ENCODE measurements at regions not wholly inside any gene's neighbourhood (a gene's known extent, or its start where the extent isn't known, plus 50 kb on each side); places are given as distances from the start of the nearest gene placed in this dataset.

DNA sequence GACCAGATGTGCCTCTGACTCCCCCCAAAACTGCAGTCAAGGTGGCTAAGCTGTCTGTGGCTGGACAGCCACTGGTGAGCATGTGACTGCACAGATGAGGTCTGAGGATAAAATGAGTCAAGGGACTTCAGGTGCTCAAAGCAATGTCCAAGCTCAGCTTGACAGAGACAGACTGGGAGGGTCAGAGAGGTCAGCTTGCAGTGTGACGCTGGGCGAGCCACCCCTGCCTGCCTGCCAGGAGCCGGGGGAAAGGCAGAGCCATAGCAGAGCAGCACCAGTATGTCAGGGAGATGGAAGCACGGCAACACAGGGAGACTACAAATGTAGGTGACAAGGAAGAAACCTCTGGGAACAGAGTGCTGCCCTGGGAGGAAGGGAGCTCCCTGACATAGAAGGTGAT is 399.4 kb downstream of the OCA2 start:
- Histone ChIP-seq H3K27ac (ENCODE audit: low read depth, low read length, poor library complexity, severe bottlenecking) (no peak overlapping the region), H3K4me1 (ENCODE audit: insufficient read depth, low read length, severe bottlenecking) (no peaks in the 10 kb centered on the region), H3K9ac (ENCODE audit: low read length) (no peak overlapping the region), H3F3A (ENCODE audit: insufficient read depth, low read length) (no peaks in the 10 kb centered on the region), H3K4me2 (ENCODE audit: low read length) (no peak overlapping the region), H3K4me3 (ENCODE audit: low read depth, low read length, poor library complexity, severe bottlenecking) (no peak overlapping the region), H3K36me3 (ENCODE audit: insufficient read depth, low read length) (no peaks in the 10 kb centered on the region), H4K20me1 (ENCODE audit: insufficient read depth, low read length) (no peaks in the 10 kb centered on the region), H3K9me3 (ENCODE audit: low read length) (no peaks in the 10 kb centered on the region), H2AFZ (ENCODE audit: low read length) (no peak overlapping the region), H3K27me3 (ENCODE audit: insufficient read depth, low read length) (no peaks in the 10 kb centered on the region), H3K79me2 (ENCODE audit: insufficient read depth, low read length) (no peaks in the 10 kb centered on the region), H3K9me2 (ENCODE audit: low read depth, low read length) (no peaks in the 10 kb centered on the region)
- TF ChIP-seq, protein P1, sequence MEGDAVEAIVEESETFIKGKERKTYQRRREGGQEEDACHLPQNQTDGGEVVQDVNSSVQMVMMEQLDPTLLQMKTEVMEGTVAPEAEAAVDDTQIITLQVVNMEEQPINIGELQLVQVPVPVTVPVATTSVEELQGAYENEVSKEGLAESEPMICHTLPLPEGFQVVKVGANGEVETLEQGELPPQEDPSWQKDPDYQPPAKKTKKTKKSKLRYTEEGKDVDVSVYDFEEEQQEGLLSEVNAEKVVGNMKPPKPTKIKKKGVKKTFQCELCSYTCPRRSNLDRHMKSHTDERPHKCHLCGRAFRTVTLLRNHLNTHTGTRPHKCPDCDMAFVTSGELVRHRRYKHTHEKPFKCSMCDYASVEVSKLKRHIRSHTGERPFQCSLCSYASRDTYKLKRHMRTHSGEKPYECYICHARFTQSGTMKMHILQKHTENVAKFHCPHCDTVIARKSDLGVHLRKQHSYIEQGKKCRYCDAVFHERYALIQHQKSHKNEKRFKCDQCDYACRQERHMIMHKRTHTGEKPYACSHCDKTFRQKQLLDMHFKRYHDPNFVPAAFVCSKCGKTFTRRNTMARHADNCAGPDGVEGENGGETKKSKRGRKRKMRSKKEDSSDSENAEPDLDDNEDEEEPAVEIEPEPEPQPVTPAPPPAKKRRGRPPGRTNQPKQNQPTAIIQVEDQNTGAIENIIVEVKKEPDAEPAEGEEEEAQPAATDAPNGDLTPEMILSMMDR (IDR thresholded peaks at IDR 0.05; ENCODE audit: low read length) = no peak
- TF ChIP-seq EZH2 (IDR thresholded peaks at IDR 0.05; ENCODE audit: borderline replicate concordance, low read length) = no peak

DNA sequence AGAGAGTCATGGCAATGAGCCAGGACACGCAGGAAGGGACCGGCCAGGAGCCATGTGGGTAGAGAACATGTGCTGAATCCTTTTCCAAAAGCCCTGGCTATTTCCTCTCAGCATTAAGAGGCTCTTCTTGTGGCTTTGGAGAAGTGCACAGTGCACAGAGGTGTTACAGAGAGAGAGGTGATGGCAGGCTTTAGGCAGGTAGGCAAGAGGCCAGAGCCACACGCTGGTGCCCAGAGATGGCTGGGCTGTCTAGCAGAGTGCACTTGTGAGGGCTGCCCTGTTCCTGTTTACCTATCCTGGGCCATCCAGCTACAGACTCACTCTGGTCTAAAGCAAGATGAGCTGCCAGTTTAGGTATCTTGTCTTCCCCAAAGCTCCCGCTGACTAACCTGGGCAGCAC is 402.6 kb downstream of the OCA2 start:
- Histone ChIP-seq H3K4me1 (ENCODE audit: insufficient read depth, low read length, severe bottlenecking) (no peaks in the 10 kb centered on the region), H3K4me3 (ENCODE audit: low read depth, low read length, poor library complexity, severe bottlenecking) (no peak overlapping the region), H3K27ac (ENCODE audit: low read depth, low read length, poor library complexity, severe bottlenecking) (no peak overlapping the region), H3K36me3 (ENCODE audit: insufficient read depth, low read length) (no peaks in the 10 kb centered on the region), H3F3A (ENCODE audit: insufficient read depth, low read length) (no peaks in the 10 kb centered on the region), H3K4me2 (ENCODE audit: low read length) (no peak overlapping the region), H3K79me2 (ENCODE audit: insufficient read depth, low read length) (no peaks in the 10 kb centered on the region), H3K9me3 (ENCODE audit: low read length) (no peaks in the 10 kb centered on the region), H3K9ac (ENCODE audit: low read length) (no peak overlapping the region), H3K9me2 (ENCODE audit: low read depth, low read length) (no peaks in the 10 kb centered on the region), H4K20me1 (ENCODE audit: insufficient read depth, low read length) (no peaks in the 10 kb centered on the region), H3K27me3 (ENCODE audit: insufficient read depth, low read length) (no peaks in the 10 kb centered on the region), H2AFZ (ENCODE audit: low read length) (no peak overlapping the region)
- TF ChIP-seq, protein P1 (IDR thresholded peaks at IDR 0.05; ENCODE audit: low read length) = no peak
- no peak for TF ChIP-seq EZH2 (IDR thresholded peaks at IDR 0.05; ENCODE audit: borderline replicate concordance, low read length)

DNA sequence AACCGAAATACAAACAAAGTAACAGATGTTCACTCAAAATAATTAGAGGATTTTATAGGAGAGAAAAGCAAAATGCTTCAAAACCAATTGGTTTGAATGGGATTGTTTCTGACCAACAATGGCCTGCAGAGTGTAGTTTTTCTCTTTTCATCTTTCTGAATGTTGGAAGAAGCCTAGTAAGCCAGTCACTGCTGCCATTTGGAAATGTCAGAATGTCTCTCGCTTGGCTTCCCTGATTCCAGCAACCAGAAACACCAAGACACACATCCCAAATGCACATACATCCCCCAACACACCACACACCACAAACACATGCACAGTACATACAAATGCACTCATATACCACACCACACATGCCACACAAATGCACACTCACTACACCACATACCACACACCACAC is 403.4 kb downstream of the OCA2 start:
- TF ChIP-seq, protein P1 (IDR thresholded peaks at IDR 0.05; ENCODE audit: low read length) = no peak
- no peak for TF ChIP-seq EZH2 (IDR thresholded peaks at IDR 0.05; ENCODE audit: borderline replicate concordance, low read length)
- H3K9me3 ChIP-seq (ENCODE audit: low read length) = no peaks in the 10 kb centered on the region
- H3K27ac ChIP-seq (ENCODE audit: low read depth, low read length, poor library complexity, severe bottlenecking) = no peak overlapping the region
- no peaks in the 10 kb centered on the region for H3K36me3 ChIP-seq (ENCODE audit: insufficient read depth, low read length)
- H3K4me3 ChIP-seq (ENCODE audit: low read depth, low read length, poor library complexity, severe bottlenecking) = no peak overlapping the region
- H3K79me2 ChIP-seq (ENCODE audit: insufficient read depth, low read length) = no peaks in the 10 kb centered on the region
- H3K9me2 ChIP-seq (ENCODE audit: low read depth, low read length) = no peaks in the 10 kb centered on the region
- H3K4me2 ChIP-seq (ENCODE audit: low read length) = no peak overlapping the region
- no peaks in the 10 kb centered on the region for H3K27me3 ChIP-seq (ENCODE audit: insufficient read depth, low read length)
- no peak overlapping the region for H2AFZ ChIP-seq (ENCODE audit: low read length)
- no peak overlapping the region for H3K9ac ChIP-seq (ENCODE audit: low read length)
- H3K4me1 ChIP-seq (ENCODE audit: insufficient read depth, low read length, severe bottlenecking) = no peaks in the 10 kb centered on the region
- H4K20me1 ChIP-seq (ENCODE audit: insufficient read depth, low read length) = no peaks in the 10 kb centered on the region
- H3F3A ChIP-seq (ENCODE audit: insufficient read depth, low read length) = no peaks in the 10 kb centered on the region
